K562 (cell line): ENCODE measurements at regions not wholly inside any gene's neighbourhood (a gene's known extent, or its start where the extent isn't known, plus 50 kb on each side); places are given as distances from the start of the nearest gene placed in this dataset.

Experiments used
- ATAC-seq: fragments of 200-7000 bp; cut with Tn5 transposase; 3 replicates; pipeline ENCODE4 v1.9.1; 2020; ENCODE audit warnings: moderate library complexity
- BruUV-seq: library from RNA; stranded (reverse); fragments of 400-500 nt; replicated peaks from 2 replicates; lab custom pipeline; 2021; lab: Mats Ljungman, UMichigan
- CTCF ChIA-PET: fragments of 300-600 bp; formaldehyde crosslinking; extraction: SDS; loops from one replicate; lab custom pipeline; 2021; ENCODE audit warnings: low intra/inter-chr PET ratio; lab: Yijun Ruan, JAX
- POLR2A ChIA-PET: fragments of 300-600, 350-650 bp; sonication (Branson Sonifier 250); formaldehyde crosslinking; extraction: SDS; loops from one replicate; lab custom pipeline; 2021; ENCODE audit warnings: antibody characterized with exemption, inconsistent platforms; lab: Yijun Ruan, JAX
- DNase-seq, 4 experiments: peaks; one replicate each; pipeline versions ENCODE4 v3.0.0 to v3.0.0-alpha.2; 2011 to 2018; ENCODE audit warnings: low spot score in 3 of 4, mixed read lengths in 3 of 4; ENCODE audit errors: extremely low read depth in 1 of 4
- FAIRE-seq: peaks from 2 replicates; lab custom pipeline; 2011; peaks lifted over from hg19 to GRCh38; lab: Jason Lieb, UNC
- H2AFZ ChIP-seq: 2 replicates; pipeline ENCODE4 v1.6.0; 2011; ENCODE audit warnings: low read depth, low read length, control low read depth, inconsistent platforms
- H3K27ac ChIP-seq: fragments of 200-600 bp; 3 replicates; pipeline ENCODE4 v1.8.0; 2011; ENCODE audit warnings: low read depth, mild to moderate bottlenecking, control low read depth, inconsistent platforms, low read length, moderate library complexity, mixed read lengths; ENCODE audit errors: extremely low read depth
- H3K27me3 ChIP-seq, 2 experiments: fragments of 300-600 bp in 1 of 2; 2 replicates in 1 of 2; 3 replicates in 1 of 2; pipeline versions ENCODE4 v1.6.0 to v1.8.0; 2011; ENCODE audit warnings: inconsistent platforms in 2 of 2, low read length in 2 of 2, mild to moderate bottlenecking in 1 of 2, mixed read lengths in 1 of 2, moderate library complexity in 1 of 2; ENCODE audit not compliant: control insufficient read depth in 2 of 2, insufficient read depth in 2 of 2
- H3K36me3 ChIP-seq: fragments of 300-600 bp; 3 replicates; pipeline ENCODE4 v1.8.0; 2011; ENCODE audit warnings: mild to moderate bottlenecking, low read length, inconsistent platforms; ENCODE audit not compliant: control insufficient read depth, insufficient read depth
- H3K4me1 ChIP-seq, 2 experiments: fragments of 200-600 bp in 1 of 2; replicated peaks in 1 of 2; 2 replicates in 1 of 2; 3 replicates in 1 of 2; pipeline versions ENCODE4 v1.5.1 to v1.8.0; 2011; ENCODE audit warnings: inconsistent platforms in 2 of 2, low read length in 2 of 2, mild to moderate bottlenecking in 1 of 2, mixed read lengths in 1 of 2, moderate library complexity in 1 of 2; ENCODE audit not compliant: control insufficient read depth in 2 of 2, insufficient read depth in 2 of 2
- H3K4me2 ChIP-seq: 2 replicates; pipeline ENCODE4 v1.6.1; 2011; ENCODE audit warnings: low read length, control low read depth, inconsistent platforms, mixed read lengths; ENCODE audit not compliant: insufficient read depth
- H3K4me3 ChIP-seq: fragments of 200-600 bp; sonication (generic), shearing (Covaris generic); 2 replicates; pipeline ENCODE4 v1.5.1; 2016; ENCODE audit warnings: control low read depth, inconsistent platforms
- H3K79me2 ChIP-seq: fragments of 200-600 bp; 3 replicates; pipeline ENCODE4 v1.8.0; 2011; ENCODE audit warnings: low read length, inconsistent platforms; ENCODE audit not compliant: control insufficient read depth, insufficient read depth
- H3K9ac ChIP-seq, 2 experiments: 2 replicates each; pipeline versions ENCODE4 v1.6.0 to v1.6.1; 2011; ENCODE audit warnings: low read depth in 2 of 2, low read length in 2 of 2, control low read depth in 1 of 2, inconsistent platforms in 1 of 2, mild to moderate bottlenecking in 1 of 2, mixed read lengths in 1 of 2; ENCODE audit not compliant: insufficient read depth in 1 of 2
- H3K9me1 ChIP-seq: one replicate; pipeline ENCODE4 v1.6.0; 2011; ENCODE audit warnings: inconsistent platforms, mild to moderate bottlenecking, low read length, moderate library complexity; ENCODE audit not compliant: control insufficient read depth, insufficient read depth
- H3K9me3 ChIP-seq: replicated peaks from 2 replicates; pipeline ENCODE4 v1.5.1; 2011; ENCODE audit warnings: low read depth, low read length, inconsistent platforms; ENCODE audit not compliant: control insufficient read depth, insufficient read depth
- H4K20me1 ChIP-seq: replicated peaks from 2 replicates; pipeline ENCODE4 v1.6.1; 2011; ENCODE audit warnings: low read length, inconsistent platforms, mixed read lengths; ENCODE audit not compliant: control insufficient read depth, insufficient read depth
- CTCF ChIP-seq, 3 experiments: IDR thresholded peaks in 2 of 3; conservative IDR thresholded peaks in 1 of 3; 2 replicates each; pipeline ENCODE4 v1.5.1; 2011 to 2012; ENCODE audit warnings: low read length in 3 of 3, mild to moderate bottlenecking in 3 of 3, control low read depth in 2 of 3, improper control_type of control experiment in 1 of 3, inconsistent platforms in 1 of 3, low read depth in 1 of 3, mixed read lengths in 1 of 3, moderate library complexity in 1 of 3; ENCODE audit not compliant: insufficient read depth in 2 of 3
- HIVEP1 ChIP-seq: fragments of 250-450 bp; sonication (Bioruptor Pico); IDR thresholded peaks from 2 replicates; pipeline ENCODE4 v1.4.0; 2020; ENCODE audit warnings: mild to moderate bottlenecking
- KDM5B ChIP-seq: fragments of 200-600 bp; sonication (generic); IDR thresholded peaks from 2 replicates; pipeline ENCODE4 v1.6.1; 2012; ENCODE audit warnings: low read depth, mild to moderate bottlenecking, moderate library complexity, low read length, control low read depth, inconsistent platforms; ENCODE audit not compliant: insufficient replicate concordance
- MYNN ChIP-seq, 2 experiments: sonication (generic); formaldehyde crosslinking in 1 of 2; IDR thresholded peaks; 2 replicates each; pipeline versions ENCODE4 v1.5.0 to v1.6.1; 2016 to 2020; ENCODE audit warnings: antibody characterized with exemption in 1 of 2, missing genetic modification reagents in 1 of 2
- PHB ChIP-seq: fragments of 250-450 bp; sonication (Bioruptor Pico); IDR thresholded peaks from 2 replicates; pipeline ENCODE4 v1.5.0; 2021
- RBM25 ChIP-seq: fragments of 200-400 bp; formaldehyde crosslinking; IDR thresholded peaks from 2 replicates; pipeline ENCODE4 v1.6.1; 2018; ENCODE audit warnings: low read length, low read depth, moderate library complexity; ENCODE audit not compliant: severe bottlenecking
- ZNF589 ChIP-seq: fragments of 200-800 bp; sonication (Bioruptor generic); IDR thresholded peaks from 2 replicates; pipeline ENCODE4 v1.6.1; 2016; ENCODE audit warnings: low read depth, missing genetic modification characterization, missing compliant biosample characterization
- WGBS: fragments of 100-300 bp; shearing (Covaris generic); methylation state at CpG from one replicate; pipeline ENCODE4 v1.1.6; 2016; ENCODE audit warnings: low coverage, mixed read lengths; ENCODE audit not compliant: insufficient coverage; ENCODE audit errors: missing lambda C conversion rate; 5-methylcytosine and 5-hydroxymethylcytosine counted together
- in situ Hi-C: fragments of 300-500 bp; cut with MboI; formaldehyde crosslinking; loops from 4 replicates; pipeline ENCODE4 v1.15.0; 2018; ENCODE audit warnings: inconsistent platforms, mixed read lengths
- intact Hi-C: fragments of 100-400 bp; cut with micrococcal nuclease; formaldehyde crosslinking; loops from 2 replicates; pipeline ENCODE4 v1.14.2; 2022
- TF ChIP-seq, protein P1 (sequence below), 2 experiments: fragments of 450-650 bp; formaldehyde crosslinking in 1 of 2; IDR thresholded peaks; 2 replicates each; pipeline versions ENCODE4 v1.4.0 to v1.6.1; 2014 to 2020; ENCODE audit warnings: mild to moderate bottlenecking in 2 of 2, borderline replicate concordance in 1 of 2, low read depth in 1 of 2
- TF ChIP-seq, protein P2 (sequence below), 2 experiments: fragments of 450-650 bp; conservative IDR thresholded peaks; 2 replicates each; pipeline ENCODE4 v1.6.1; 2017; ENCODE audit warnings: mild to moderate bottlenecking in 2 of 2, moderate library complexity in 2 of 2

GRCh38 chr14:54329082-54329695 is 67.6 kb upstream of the CDKN3 start:
- ATAC-seq, result peak; percentile 88
- in situ Hi-C loops, result loop anchor here (25.0 kb wide), 1 partner anchor 1517 kb away; no protein-coding TSS in a partner anchor
- TF ChIP-seq KDM5B (no peak), CTCF (IDR thresholded peaks at IDR 0.05 in 2 of 3, conservative IDR thresholded peaks at IDR 0.05 in 1 of 3; ENCODE audit: insufficient read depth in 2 of 3, low read depth in 1 of 3, low read length in 3 of 3) (peak; percentile 43 to 62 (median 58)), ZNF589 (CRISPR knock-in tag) (no peak), HIVEP1 (CRISPR knock-in tag) (no peak), PHB (no peak), RBM25 (no peak), MYNN (IDR thresholded peaks at IDR 0.05) (peak; percentile 95), MYNN (CRISPR knock-in tag; IDR thresholded peaks at IDR 0.05) (peak; percentile 40; the same call in 1 of the 2 replicates)
- TF ChIP-seq, protein P1, sequence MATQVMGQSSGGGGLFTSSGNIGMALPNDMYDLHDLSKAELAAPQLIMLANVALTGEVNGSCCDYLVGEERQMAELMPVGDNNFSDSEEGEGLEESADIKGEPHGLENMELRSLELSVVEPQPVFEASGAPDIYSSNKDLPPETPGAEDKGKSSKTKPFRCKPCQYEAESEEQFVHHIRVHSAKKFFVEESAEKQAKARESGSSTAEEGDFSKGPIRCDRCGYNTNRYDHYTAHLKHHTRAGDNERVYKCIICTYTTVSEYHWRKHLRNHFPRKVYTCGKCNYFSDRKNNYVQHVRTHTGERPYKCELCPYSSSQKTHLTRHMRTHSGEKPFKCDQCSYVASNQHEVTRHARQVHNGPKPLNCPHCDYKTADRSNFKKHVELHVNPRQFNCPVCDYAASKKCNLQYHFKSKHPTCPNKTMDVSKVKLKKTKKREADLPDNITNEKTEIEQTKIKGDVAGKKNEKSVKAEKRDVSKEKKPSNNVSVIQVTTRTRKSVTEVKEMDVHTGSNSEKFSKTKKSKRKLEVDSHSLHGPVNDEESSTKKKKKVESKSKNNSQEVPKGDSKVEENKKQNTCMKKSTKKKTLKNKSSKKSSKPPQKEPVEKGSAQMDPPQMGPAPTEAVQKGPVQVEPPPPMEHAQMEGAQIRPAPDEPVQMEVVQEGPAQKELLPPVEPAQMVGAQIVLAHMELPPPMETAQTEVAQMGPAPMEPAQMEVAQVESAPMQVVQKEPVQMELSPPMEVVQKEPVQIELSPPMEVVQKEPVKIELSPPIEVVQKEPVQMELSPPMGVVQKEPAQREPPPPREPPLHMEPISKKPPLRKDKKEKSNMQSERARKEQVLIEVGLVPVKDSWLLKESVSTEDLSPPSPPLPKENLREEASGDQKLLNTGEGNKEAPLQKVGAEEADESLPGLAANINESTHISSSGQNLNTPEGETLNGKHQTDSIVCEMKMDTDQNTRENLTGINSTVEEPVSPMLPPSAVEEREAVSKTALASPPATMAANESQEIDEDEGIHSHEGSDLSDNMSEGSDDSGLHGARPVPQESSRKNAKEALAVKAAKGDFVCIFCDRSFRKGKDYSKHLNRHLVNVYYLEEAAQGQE (IDR thresholded peaks at IDR 0.05; ENCODE audit: borderline replicate concordance), result peak; percentile 3; the same call in 1 of the 2 replicates
- TF ChIP-seq, protein P1 (CRISPR knock-in tag; IDR thresholded peaks at IDR 0.05; ENCODE audit: low read depth), result no peak
- TF ChIP-seq, protein P2, sequence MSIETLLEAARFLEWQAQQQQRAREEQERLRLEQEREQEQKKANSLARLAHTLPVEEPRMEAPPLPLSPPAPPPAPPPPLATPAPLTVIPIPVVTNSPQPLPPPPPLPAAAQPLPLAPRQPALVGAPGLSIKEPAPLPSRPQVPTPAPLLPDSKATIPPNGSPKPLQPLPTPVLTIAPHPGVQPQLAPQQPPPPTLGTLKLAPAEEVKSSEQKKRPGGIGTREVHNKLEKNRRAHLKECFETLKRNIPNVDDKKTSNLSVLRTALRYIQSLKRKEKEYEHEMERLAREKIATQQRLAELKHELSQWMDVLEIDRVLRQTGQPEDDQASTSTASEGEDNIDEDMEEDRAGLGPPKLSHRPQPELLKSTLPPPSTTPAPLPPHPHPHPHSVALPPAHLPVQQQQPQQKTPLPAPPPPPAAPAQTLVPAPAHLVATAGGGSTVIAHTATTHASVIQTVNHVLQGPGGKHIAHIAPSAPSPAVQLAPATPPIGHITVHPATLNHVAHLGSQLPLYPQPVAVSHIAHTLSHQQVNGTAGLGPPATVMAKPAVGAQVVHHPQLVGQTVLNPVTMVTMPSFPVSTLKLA (conservative IDR thresholded peaks at IDR 0.05), result no peak

More at GRCh38 chr14:54329082-54329695, 67.6 kb upstream of the CDKN3 start:
- DNase-seq (peak; percentile 25 to 38 (median 32)), FAIRE-seq (peak; percentile 70)
- CTCF ChIA-PET, result no interaction called here
- Histone ChIP-seq H3K36me3 (no peaks in the 10 kb centered on the region), H3K9ac (no peak overlapping the region), H3K27me3 (no peaks in the 10 kb centered on the region), H3K4me2 (no peak overlapping the region), H3K79me2 (no peaks in the 10 kb centered on the region), H3K27ac (no peak overlapping the region), H3K9me3 (no peaks in the 10 kb centered on the region), H3K4me3 (no peak overlapping the region), H4K20me1 (no peaks in the 10 kb centered on the region), H3K9me1 (no peaks in the 10 kb centered on the region), H3K4me1 (no peaks in the 10 kb centered on the region), H2AFZ (no peak overlapping the region)
- intact Hi-C loops, result no loop called here
- no TSS peak for BruUV-seq
- WGBS, result 3% methylated on average over 11 of the region's 11 CpGs
- POLR2A ChIA-PET, result interaction anchor here (1.0 kb wide), 1 partner anchor 22 kb away, joined by 3 read pairs; no protein-coding TSS in a partner anchor
